ENCODE measurements at regions not wholly inside any gene's neighbourhood (a gene's known extent, or its start where the extent isn't known, plus 50 kb on each side); places are given as distances from the start of the nearest gene placed in this dataset.

- POLR2A ChIA-PET: interaction anchor here (0.5 kb wide), 1 partner anchor 426 kb away, joined by 3 read pairs; no protein-coding TSS in a partner anchor
- Histone ChIP-seq H3K9me3 (replicated peaks; ENCODE audit: control insufficient read depth, insufficient read depth, low read length) (peaks cover 4% of the 10 kb centered on the region), H3K9ac (replicated peaks; ENCODE audit: extremely low read depth, insufficient read depth, low read length) (no peak overlapping the region), H3K36me3 (ENCODE audit: control insufficient read depth in 2 of 2, extremely low read depth in 1 of 2, insufficient read depth in 2 of 2, low read length in 2 of 2) (no peaks in the 10 kb centered on the region), H2AFZ (ENCODE audit: low read depth, low read length) (no peak overlapping the region), H3K79me2 (ENCODE audit: control insufficient read depth, insufficient read depth, low read length) (no peaks in the 10 kb centered on the region), H3K9me1 (replicated peaks; ENCODE audit: control insufficient read depth, extremely low read depth, insufficient read depth, low read length) (no peaks in the 10 kb centered on the region), H3K4me1 (ENCODE audit: control insufficient read depth, extremely low read depth, insufficient read depth, low read length) (no peaks in the 10 kb centered on the region), H3K4me3 (replicated peaks in 1 of 3; ENCODE audit: insufficient read depth in 1 of 3, low read depth in 1 of 3, low read length in 3 of 3) (no peak overlapping the region), H3K4me2 (ENCODE audit: insufficient read depth, low read length) (no peak overlapping the region), H4K20me1 (replicated peaks; ENCODE audit: control insufficient read depth, extremely low read depth, insufficient read depth, low read length) (no peaks in the 10 kb centered on the region), H3K27me3 (ENCODE audit: control insufficient read depth in 2 of 2, insufficient read depth in 2 of 2, low read length in 2 of 2) (no peaks in the 10 kb centered on the region), H3K27ac (ENCODE audit: insufficient read depth, low read depth, low read length) (no peak overlapping the region)
- intact Hi-C loops (cut with micrococcal nuclease): no loop called here
- TF ChIP-seq MYC (IDR thresholded peaks at IDR 0.05; ENCODE audit: low read depth, low read length) (no peak), POLR2A (IDR thresholded peaks at IDR 0.05; ENCODE audit: low read depth, low read length) (no peak), CTCF (IDR thresholded peaks at IDR 0.05; ENCODE audit: extremely low read depth in 1 of 2, insufficient read depth in 1 of 2, low read depth in 1 of 2, low read length in 2 of 2) (no peak), GATA2 (IDR thresholded peaks at IDR 0.05; ENCODE audit: insufficient read depth, insufficient read length, low read depth, low read length) (no peak), EZH2 (IDR thresholded peaks at IDR 0.05; ENCODE audit: borderline replicate concordance, low read depth, low read length, severe bottlenecking) (no peak)
- no peak for DNase-seq (ENCODE audit: low read depth, low spot score)
- CTCF ChIA-PET: no interaction called here
- dilution Hi-C loops (cut with MboI; ENCODE audit: extremely low pct_ligation_motif_present, low sequenced_read_pairs): no loop called here
- no TSS peak for BruUV-seq (replicated peaks)
- FAIRE-seq: no peak
These were observed 190.7 kb upstream of the SPHKAP start for GRCh38 chr2:228372212-228372611.

- DNase-seq (ENCODE audit: low read depth, low spot score): no peak
- dilution Hi-C loops (cut with MboI; ENCODE audit: extremely low pct_ligation_motif_present, low sequenced_read_pairs) (no loop called here), intact Hi-C loops (cut with micrococcal nuclease) (no loop called here)
- peaks cover 2% of the 10 kb centered on the region for H3K9me3 ChIP-seq (replicated peaks; ENCODE audit: control insufficient read depth, insufficient read depth, low read length)
- ChIA-PET POLR2A (no interaction called here), CTCF (no interaction called here)
- FAIRE-seq: no peak
- TF ChIP-seq POLR2A (IDR thresholded peaks at IDR 0.05; ENCODE audit: low read depth, low read length): no peak
- no peak for TF ChIP-seq MYC (IDR thresholded peaks at IDR 0.05; ENCODE audit: low read depth, low read length)
- TF ChIP-seq GATA2 (IDR thresholded peaks at IDR 0.05; ENCODE audit: insufficient read depth, insufficient read length, low read depth, low read length): no peak
- no peak for TF ChIP-seq CTCF (IDR thresholded peaks at IDR 0.05; ENCODE audit: extremely low read depth in 1 of 2, insufficient read depth in 1 of 2, low read depth in 1 of 2, low read length in 2 of 2)
- TF ChIP-seq MAX (IDR thresholded peaks at IDR 0.05; ENCODE audit: insufficient read depth, insufficient read length): no peak
- TF ChIP-seq EZH2 (IDR thresholded peaks at IDR 0.05; ENCODE audit: borderline replicate concordance, low read depth, low read length, severe bottlenecking): no peak
- TF ChIP-seq JUN (IDR thresholded peaks at IDR 0.05; ENCODE audit: borderline replicate concordance, insufficient read depth, insufficient read length, low read depth): no peak
- TF ChIP-seq FOS (IDR thresholded peaks at IDR 0.05; ENCODE audit: borderline replicate concordance, insufficient read depth, low read length): no peak
- TF ChIP-seq POLR2AphosphoS5 (IDR thresholded peaks at IDR 0.05; ENCODE audit: insufficient read depth, low read depth, low read length): no peak
- H4K20me1 ChIP-seq (replicated peaks; ENCODE audit: control insufficient read depth, extremely low read depth, insufficient read depth, low read length): no peaks in the 10 kb centered on the region
- H3K27ac ChIP-seq (ENCODE audit: insufficient read depth, low read depth, low read length): no peak overlapping the region
- no TSS peak for BruUV-seq (replicated peaks)
- no peaks in the 10 kb centered on the region for H3K9me1 ChIP-seq (replicated peaks; ENCODE audit: control insufficient read depth, extremely low read depth, insufficient read depth, low read length)
- no peak overlapping the region for H2AFZ ChIP-seq (ENCODE audit: low read depth, low read length)
- no peaks in the 10 kb centered on the region for H3K27me3 ChIP-seq (ENCODE audit: control insufficient read depth in 2 of 2, insufficient read depth in 2 of 2, low read length in 2 of 2)
- H3K4me2 ChIP-seq (ENCODE audit: insufficient read depth, low read length): no peak overlapping the region
- no peaks in the 10 kb centered on the region for H3K36me3 ChIP-seq (ENCODE audit: control insufficient read depth in 2 of 2, extremely low read depth in 1 of 2, insufficient read depth in 2 of 2, low read length in 2 of 2)
- H3K4me3 ChIP-seq (replicated peaks in 1 of 3; ENCODE audit: insufficient read depth in 1 of 3, low read depth in 1 of 3, low read length in 3 of 3): no peak overlapping the region
- no peak overlapping the region for H3K9ac ChIP-seq (replicated peaks; ENCODE audit: extremely low read depth, insufficient read depth, low read length)
- no peaks in the 10 kb centered on the region for H3K4me1 ChIP-seq (ENCODE audit: control insufficient read depth, extremely low read depth, insufficient read depth, low read length)
- no peaks in the 10 kb centered on the region for H3K79me2 ChIP-seq (ENCODE audit: control insufficient read depth, insufficient read depth, low read length)
These were observed 188.0 kb upstream of the SPHKAP start for GRCh38 chr2:228369400-228370031.

All from endothelial cell of umbilical vein (primary cell).